ENCODE measurements at regions not wholly inside any gene's neighbourhood (a gene's known extent, or its start where the extent isn't known, plus 50 kb on each side); places are given as distances from the start of the nearest gene placed in this dataset.

DNA sequence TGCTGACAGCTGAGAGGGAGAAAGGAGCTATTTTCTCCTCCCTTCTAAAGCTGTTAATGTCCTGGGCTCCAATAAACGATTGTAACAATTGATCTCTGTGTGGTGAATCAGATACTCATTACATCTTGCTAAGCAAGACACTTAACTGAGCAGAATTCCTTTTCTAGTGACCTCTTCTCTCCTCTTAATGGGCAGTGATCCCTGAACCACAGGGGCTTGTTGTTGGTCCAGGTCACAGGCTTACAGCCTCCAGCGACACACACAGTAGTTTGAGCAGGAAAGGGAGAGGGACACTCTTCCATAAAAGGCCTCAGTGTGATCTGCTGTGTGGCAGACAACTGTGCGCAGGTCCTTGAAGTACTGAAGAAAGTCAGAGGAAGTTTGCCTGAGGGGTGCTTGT lies 58.5 kb upstream of the MYO10 start:
- TF ChIP-seq, protein P1, sequence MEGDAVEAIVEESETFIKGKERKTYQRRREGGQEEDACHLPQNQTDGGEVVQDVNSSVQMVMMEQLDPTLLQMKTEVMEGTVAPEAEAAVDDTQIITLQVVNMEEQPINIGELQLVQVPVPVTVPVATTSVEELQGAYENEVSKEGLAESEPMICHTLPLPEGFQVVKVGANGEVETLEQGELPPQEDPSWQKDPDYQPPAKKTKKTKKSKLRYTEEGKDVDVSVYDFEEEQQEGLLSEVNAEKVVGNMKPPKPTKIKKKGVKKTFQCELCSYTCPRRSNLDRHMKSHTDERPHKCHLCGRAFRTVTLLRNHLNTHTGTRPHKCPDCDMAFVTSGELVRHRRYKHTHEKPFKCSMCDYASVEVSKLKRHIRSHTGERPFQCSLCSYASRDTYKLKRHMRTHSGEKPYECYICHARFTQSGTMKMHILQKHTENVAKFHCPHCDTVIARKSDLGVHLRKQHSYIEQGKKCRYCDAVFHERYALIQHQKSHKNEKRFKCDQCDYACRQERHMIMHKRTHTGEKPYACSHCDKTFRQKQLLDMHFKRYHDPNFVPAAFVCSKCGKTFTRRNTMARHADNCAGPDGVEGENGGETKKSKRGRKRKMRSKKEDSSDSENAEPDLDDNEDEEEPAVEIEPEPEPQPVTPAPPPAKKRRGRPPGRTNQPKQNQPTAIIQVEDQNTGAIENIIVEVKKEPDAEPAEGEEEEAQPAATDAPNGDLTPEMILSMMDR (conservative IDR thresholded peaks at IDR 0.05; ENCODE audit: low read depth in 2 of 2), result no peak
- TF ChIP-seq EZH2phosphoT487 (IDR thresholded peaks at IDR 0.05; ENCODE audit: unreplicated experiment) (no peak), EZH2 (IDR thresholded peaks at IDR 0.05; ENCODE audit: low read depth, unreplicated experiment) (no peak)
- TF ChIP-seq, protein P2, sequence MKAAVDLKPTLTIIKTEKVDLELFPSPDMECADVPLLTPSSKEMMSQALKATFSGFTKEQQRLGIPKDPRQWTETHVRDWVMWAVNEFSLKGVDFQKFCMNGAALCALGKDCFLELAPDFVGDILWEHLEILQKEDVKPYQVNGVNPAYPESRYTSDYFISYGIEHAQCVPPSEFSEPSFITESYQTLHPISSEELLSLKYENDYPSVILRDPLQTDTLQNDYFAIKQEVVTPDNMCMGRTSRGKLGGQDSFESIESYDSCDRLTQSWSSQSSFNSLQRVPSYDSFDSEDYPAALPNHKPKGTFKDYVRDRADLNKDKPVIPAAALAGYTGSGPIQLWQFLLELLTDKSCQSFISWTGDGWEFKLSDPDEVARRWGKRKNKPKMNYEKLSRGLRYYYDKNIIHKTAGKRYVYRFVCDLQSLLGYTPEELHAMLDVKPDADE (IDR thresholded peaks at IDR 0.05), result no peak
